ENCODE measurements at regions not wholly inside any gene's neighbourhood (a gene's known extent, or its start where the extent isn't known, plus 50 kb on each side); places are given as distances from the start of the nearest gene placed in this dataset.

GRCh38 chr6:9938801-9939200, 476.1 kb downstream of the TFAP2A start:
- H2AFZ ChIP-seq (ENCODE audit: low read depth, low read length, poor library complexity, severe bottlenecking) = no peak overlapping the region
- H3K4me3 ChIP-seq (replicated peaks in 1 of 2; ENCODE audit: low read depth in 1 of 2, low read length in 2 of 2) = no peak overlapping the region
- CTCF ChIA-PET = no interaction called here
- no peaks in the 10 kb centered on the region for H3K9me2 ChIP-seq (ENCODE audit: insufficient read depth)
- no peaks in the 10 kb centered on the region for H3K36me3 ChIP-seq (ENCODE audit: control insufficient read depth in 1 of 2, insufficient read depth in 2 of 2, low read length in 2 of 2)
- H3K9ac ChIP-seq (ENCODE audit: low read length) = no peak overlapping the region
- no peak overlapping the region for H3K27ac ChIP-seq (ENCODE audit: low read depth, low read length)
- H3K4me1 ChIP-seq (ENCODE audit: control insufficient read depth in 1 of 2, insufficient read depth in 2 of 2, low read length in 2 of 2) = no peaks in the 10 kb centered on the region
- DNase-seq (ENCODE audit: low read depth, low spot score) (no peak), ATAC-seq (no peak)
- POLR2A ChIA-PET = no interaction called here
- no peak overlapping the region for H3K4me2 ChIP-seq (ENCODE audit: low read length)
- no TSS peak for BruUV-seq (replicated peaks)
- H3K9me3 ChIP-seq (ENCODE audit: control insufficient read depth in 1 of 2, insufficient read depth in 1 of 2, low read depth in 1 of 2, low read length in 2 of 2) = no peaks in the 10 kb centered on the region
- RAD21 ChIA-PET (ENCODE audit: low non-redundant PET in 1 of 2, low total read pairs in 2 of 2, uncharacterized antibody in 2 of 2, unreplicated experiment in 2 of 2) = no interaction called here
- no peaks in the 10 kb centered on the region for H3K27me3 ChIP-seq (ENCODE audit: insufficient read depth, low read length)
- intact Hi-C loops (cut with micrococcal nuclease) = no loop called here
- H4K20me1 ChIP-seq (ENCODE audit: insufficient read depth) = no peaks in the 10 kb centered on the region
- TF ChIP-seq ZNF274 (IDR thresholded peaks at IDR 0.05; ENCODE audit: low read depth, low read length) = no peak
- no peak for TF ChIP-seq ATF3 (IDR thresholded peaks at IDR 0.05)
- no peak for TF ChIP-seq REST (IDR thresholded peaks at IDR 0.05; ENCODE audit: low read depth)
- TF ChIP-seq POLR2A (IDR thresholded peaks at IDR 0.05; ENCODE audit: borderline replicate concordance, extremely low read depth, insufficient read depth, insufficient read length) = no peak
- no peak for TF ChIP-seq CEBPB (IDR thresholded peaks at IDR 0.05; ENCODE audit: low read depth)
- no peak for TF ChIP-seq EZH2 (IDR thresholded peaks at IDR 0.05)
- no peak for TF ChIP-seq EGR1 (IDR thresholded peaks at IDR 0.05; ENCODE audit: low read depth)
- no peaks in the 10 kb centered on the region for H3K79me2 ChIP-seq (ENCODE audit: insufficient read depth, low read length)
